ENCODE measurements at regions not wholly inside any gene's neighbourhood (a gene's known extent, or its start where the extent isn't known, plus 50 kb on each side); places are given as distances from the start of the nearest gene placed in this dataset.

DNA sequence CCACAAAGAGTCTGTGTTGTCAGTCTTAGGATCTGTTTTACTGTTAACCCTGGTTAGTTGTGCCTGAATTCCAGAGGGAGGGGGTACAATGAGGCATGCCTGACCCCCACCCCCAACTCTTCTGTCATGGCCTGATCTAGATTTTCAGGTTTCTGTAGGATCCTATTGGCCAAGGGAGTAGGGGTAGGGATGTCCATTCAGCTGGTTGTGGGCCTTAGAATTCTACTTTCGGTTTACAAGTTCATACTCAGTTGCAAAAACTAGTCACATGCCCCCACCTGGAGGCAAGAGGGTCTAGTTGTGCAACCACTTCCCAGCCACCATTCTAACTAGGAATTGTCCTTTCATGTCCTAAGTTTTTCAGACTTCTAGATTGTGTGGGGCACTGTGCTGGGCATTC is 94.3 kb upstream of the MBNL2 start:
- Mint-ChIP-seq H3K4me1 (ENCODE audit: low read depth) (peaks cover 43% of the 10 kb centered on the region), H3K27ac (ENCODE audit: unreplicated experiment) (no peak overlapping the region), H3K9me3 (ENCODE audit: low read depth) (no peaks in the 10 kb centered on the region), H3K4me3 (ENCODE audit: unreplicated experiment) (no peak overlapping the region), H3K27me3 (ENCODE audit: low read depth) (no peaks in the 10 kb centered on the region), H3K36me3 (ENCODE audit: low read depth) (no peaks in the 10 kb centered on the region)
- TF ChIP-seq CTCF (IDR thresholded peaks at IDR 0.05), result no peak
- no peak for DNase-seq (ENCODE audit: low spot score)

DNA sequence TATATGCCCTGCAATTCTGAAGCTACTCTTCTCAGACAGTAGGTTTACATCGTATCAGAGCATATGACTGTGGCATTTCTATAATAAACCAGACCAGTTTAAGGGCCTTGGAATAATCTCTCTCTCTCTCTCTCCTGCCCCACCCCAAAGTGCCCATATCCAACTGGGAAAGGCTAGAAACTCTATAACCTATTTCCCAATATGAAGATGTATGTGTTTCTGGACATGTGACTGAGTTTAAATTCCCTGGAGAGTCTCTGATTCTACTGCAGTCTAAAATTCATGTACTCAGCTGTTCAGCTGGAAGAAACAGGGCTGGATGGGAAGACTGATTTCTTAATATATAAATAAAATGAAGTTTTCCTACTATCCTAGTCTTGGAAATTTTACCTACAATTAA is 91.9 kb upstream of the MBNL2 start:
- Mint-ChIP-seq H3K36me3 (ENCODE audit: low read depth) (no peaks in the 10 kb centered on the region), H3K27me3 (ENCODE audit: low read depth) (no peaks in the 10 kb centered on the region), H3K9me3 (ENCODE audit: low read depth) (no peaks in the 10 kb centered on the region), H3K27ac (ENCODE audit: unreplicated experiment) (no peak overlapping the region), H3K4me3 (ENCODE audit: unreplicated experiment) (no peak overlapping the region), H3K4me1 (ENCODE audit: low read depth) (peaks cover 37% of the 10 kb centered on the region)
- no peak for DNase-seq (ENCODE audit: low spot score)
- no peak for TF ChIP-seq CTCF (IDR thresholded peaks at IDR 0.05)

- Mint-ChIP-seq H3K27ac (ENCODE audit: unreplicated experiment) (no peak overlapping the region), H3K4me1 (ENCODE audit: low read depth) (peaks cover 34% of the 10 kb centered on the region), H3K27me3 (ENCODE audit: low read depth) (no peaks in the 10 kb centered on the region), H3K36me3 (ENCODE audit: low read depth) (no peaks in the 10 kb centered on the region), H3K9me3 (ENCODE audit: low read depth) (no peaks in the 10 kb centered on the region), H3K4me3 (ENCODE audit: unreplicated experiment) (no peak overlapping the region)
- no peak for DNase-seq (ENCODE audit: low spot score)
- no peak for TF ChIP-seq CTCF (IDR thresholded peaks at IDR 0.05)
Observed at GRCh38 chr13:97131447-97131846, 90.7 kb upstream of the MBNL2 start.

- Mint-ChIP-seq H3K27ac (ENCODE audit: unreplicated experiment) (no peak overlapping the region), H3K4me1 (ENCODE audit: low read depth) (peaks cover 39% of the 10 kb centered on the region), H3K4me3 (ENCODE audit: unreplicated experiment) (no peak overlapping the region), H3K36me3 (ENCODE audit: low read depth) (no peaks in the 10 kb centered on the region), H3K27me3 (ENCODE audit: low read depth) (no peaks in the 10 kb centered on the region), H3K9me3 (ENCODE audit: low read depth) (no peaks in the 10 kb centered on the region)
- no peak for TF ChIP-seq CTCF (IDR thresholded peaks at IDR 0.05)
- no peak for DNase-seq (ENCODE audit: low spot score)
Observed at GRCh38 chr13:97133554-97133953, 88.6 kb upstream of the MBNL2 start.

GRCh38 chr13:97133955-97134354 is 88.2 kb upstream of the MBNL2 start:
- Mint-ChIP-seq H3K4me3 (ENCODE audit: unreplicated experiment) (no peak overlapping the region), H3K4me1 (ENCODE audit: low read depth) (peaks cover 39% of the 10 kb centered on the region)
- TF ChIP-seq CTCF (IDR thresholded peaks at IDR 0.05), result no peak

More at GRCh38 chr13:97133955-97134354, 88.2 kb upstream of the MBNL2 start:
- H3K36me3 Mint-ChIP-seq (ENCODE audit: low read depth), result no peaks in the 10 kb centered on the region
- no peaks in the 10 kb centered on the region for H3K9me3 Mint-ChIP-seq (ENCODE audit: low read depth)
- no peaks in the 10 kb centered on the region for H3K27me3 Mint-ChIP-seq (ENCODE audit: low read depth)
- DNase-seq (ENCODE audit: low spot score), result no peak
- no peak overlapping the region for H3K27ac Mint-ChIP-seq (ENCODE audit: unreplicated experiment)
